ENCODE measurements at regions not wholly inside any gene's neighbourhood (a gene's known extent, or its start where the extent isn't known, plus 50 kb on each side); places are given as distances from the start of the nearest gene placed in this dataset.

- H3K4me1 ChIP-seq = no peaks in the 10 kb centered on the region
- intact Hi-C loops (cut with DNase I; ENCODE audit: low total_unique reads) = no loop called here
- no peak for TF ChIP-seq POLR2A (IDR thresholded peaks at IDR 0.05)
- TF ChIP-seq, protein P1, sequence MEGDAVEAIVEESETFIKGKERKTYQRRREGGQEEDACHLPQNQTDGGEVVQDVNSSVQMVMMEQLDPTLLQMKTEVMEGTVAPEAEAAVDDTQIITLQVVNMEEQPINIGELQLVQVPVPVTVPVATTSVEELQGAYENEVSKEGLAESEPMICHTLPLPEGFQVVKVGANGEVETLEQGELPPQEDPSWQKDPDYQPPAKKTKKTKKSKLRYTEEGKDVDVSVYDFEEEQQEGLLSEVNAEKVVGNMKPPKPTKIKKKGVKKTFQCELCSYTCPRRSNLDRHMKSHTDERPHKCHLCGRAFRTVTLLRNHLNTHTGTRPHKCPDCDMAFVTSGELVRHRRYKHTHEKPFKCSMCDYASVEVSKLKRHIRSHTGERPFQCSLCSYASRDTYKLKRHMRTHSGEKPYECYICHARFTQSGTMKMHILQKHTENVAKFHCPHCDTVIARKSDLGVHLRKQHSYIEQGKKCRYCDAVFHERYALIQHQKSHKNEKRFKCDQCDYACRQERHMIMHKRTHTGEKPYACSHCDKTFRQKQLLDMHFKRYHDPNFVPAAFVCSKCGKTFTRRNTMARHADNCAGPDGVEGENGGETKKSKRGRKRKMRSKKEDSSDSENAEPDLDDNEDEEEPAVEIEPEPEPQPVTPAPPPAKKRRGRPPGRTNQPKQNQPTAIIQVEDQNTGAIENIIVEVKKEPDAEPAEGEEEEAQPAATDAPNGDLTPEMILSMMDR (IDR thresholded peaks at IDR 0.05) = no peak
- no peak overlapping the region for H3K4me3 ChIP-seq
- no peaks in the 10 kb centered on the region for H3K9me3 ChIP-seq
- DNase-seq = no peak
- H3K27ac ChIP-seq = no peak overlapping the region
- no peaks in the 10 kb centered on the region for H3K27me3 ChIP-seq
- H3K36me3 ChIP-seq = no peaks in the 10 kb centered on the region
Measured at GRCh38 chr2:191486584-191487320, 191.2 kb upstream of the NABP1 start.

DNA sequence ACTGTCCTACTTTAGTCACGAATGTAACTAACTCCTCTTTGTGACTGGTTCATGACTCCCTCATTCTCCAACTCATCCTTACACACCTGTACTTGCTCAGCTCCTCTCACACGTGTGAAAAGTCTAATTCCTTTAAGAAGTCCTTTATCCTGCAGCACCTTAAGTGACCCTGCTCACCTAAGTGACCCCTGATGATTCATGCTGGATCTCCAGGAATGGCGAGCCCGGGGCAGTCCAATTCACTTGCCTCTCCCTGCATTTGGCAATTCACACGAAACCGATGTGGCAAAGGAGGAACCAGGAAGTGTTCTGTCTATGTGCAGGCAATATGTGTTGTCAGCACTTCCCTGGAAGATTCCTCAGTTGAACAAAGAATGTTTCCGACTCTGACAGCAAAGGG, 189.8 kb upstream of the NABP1 start:
- Histone ChIP-seq H3K4me1 (no peaks in the 10 kb centered on the region), H3K9me3 (no peaks in the 10 kb centered on the region), H3K36me3 (no peaks in the 10 kb centered on the region), H3K27me3 (no peaks in the 10 kb centered on the region), H3K27ac (no peak overlapping the region), H3K4me3 (no peak overlapping the region)
- no peak for DNase-seq
- intact Hi-C loops (cut with DNase I; ENCODE audit: low total_unique reads) = no loop called here
- TF ChIP-seq, protein P1 (IDR thresholded peaks at IDR 0.05) = no peak
- TF ChIP-seq POLR2A (IDR thresholded peaks at IDR 0.05) = no peak

DNA sequence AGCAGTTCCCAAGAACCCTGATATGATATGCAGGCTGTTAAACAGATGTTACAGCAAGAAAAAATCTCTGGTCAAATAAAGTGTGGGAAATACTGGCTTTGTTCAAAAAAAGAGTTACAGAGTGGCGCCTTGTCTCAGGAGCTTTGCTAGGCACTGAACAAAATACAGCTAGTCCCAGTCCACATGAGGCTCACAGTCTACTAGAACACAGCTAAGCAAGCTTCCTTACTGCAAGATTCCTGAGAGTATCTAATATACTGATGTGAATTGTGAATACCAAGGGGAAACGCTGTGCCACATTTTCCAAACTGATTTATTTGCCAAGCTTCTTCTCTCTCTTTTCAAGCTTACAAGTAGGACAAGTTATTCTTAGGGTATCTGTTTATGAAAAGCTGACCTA, 188.8 kb upstream of the NABP1 start:
- no peak for DNase-seq
- Histone ChIP-seq H3K27ac (no peak overlapping the region), H3K27me3 (no peaks in the 10 kb centered on the region), H3K9me3 (no peaks in the 10 kb centered on the region), H3K36me3 (no peaks in the 10 kb centered on the region), H3K4me3 (no peak overlapping the region), H3K4me1 (no peaks in the 10 kb centered on the region)
- intact Hi-C loops (cut with DNase I; ENCODE audit: low total_unique reads) = no loop called here
- TF ChIP-seq POLR2A (IDR thresholded peaks at IDR 0.05) = no peak
- TF ChIP-seq, protein P1 (IDR thresholded peaks at IDR 0.05) = no peak

- no peaks in the 10 kb centered on the region for H3K27me3 ChIP-seq
- no peaks in the 10 kb centered on the region for H3K36me3 ChIP-seq
- no peaks in the 10 kb centered on the region for H3K4me1 ChIP-seq
- DNase-seq = no peak
- TF ChIP-seq POLR2A (IDR thresholded peaks at IDR 0.05) = no peak
- intact Hi-C loops (cut with DNase I; ENCODE audit: low total_unique reads) = no loop called here
- H3K9me3 ChIP-seq = no peaks in the 10 kb centered on the region
- H3K27ac ChIP-seq = no peak overlapping the region
- no peak overlapping the region for H3K4me3 ChIP-seq
Measured at GRCh38 chr2:191496838-191497237, 181.1 kb upstream of the NABP1 start.

GRCh38 chr2:191497822-191498221, 180.1 kb upstream of the NABP1 start:
- Histone ChIP-seq H3K9me3 (no peaks in the 10 kb centered on the region), H3K36me3 (no peaks in the 10 kb centered on the region), H3K27ac (no peak overlapping the region), H3K4me1 (no peaks in the 10 kb centered on the region), H3K27me3 (no peaks in the 10 kb centered on the region), H3K4me3 (no peak overlapping the region)
- intact Hi-C loops (cut with DNase I; ENCODE audit: low total_unique reads) = no loop called here
- TF ChIP-seq POLR2A (IDR thresholded peaks at IDR 0.05) = no peak
- TF ChIP-seq, protein P1 (IDR thresholded peaks at IDR 0.05) = no peak
- no peak for DNase-seq

DNA sequence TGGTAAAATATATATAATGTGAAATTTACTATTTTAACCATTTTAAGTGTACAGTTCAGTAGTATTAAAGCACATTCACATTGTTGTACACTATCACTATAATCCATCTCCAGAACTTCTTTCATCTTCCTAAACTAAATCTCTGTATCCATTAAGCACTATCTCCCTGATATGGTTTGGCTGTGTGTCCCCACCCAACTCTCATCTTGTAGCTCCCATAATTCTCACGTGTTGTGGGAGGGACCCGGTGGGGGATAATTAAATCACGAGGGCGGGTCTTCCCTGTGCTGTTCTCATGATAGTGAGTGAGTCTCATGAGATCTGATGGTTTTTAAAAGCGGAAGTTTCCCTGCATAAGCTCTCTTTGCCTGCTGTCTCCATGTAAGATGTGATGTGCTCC, 178.9 kb upstream of the NABP1 start:
- Histone ChIP-seq H3K27ac (no peak overlapping the region), H3K27me3 (no peaks in the 10 kb centered on the region), H3K36me3 (no peaks in the 10 kb centered on the region), H3K9me3 (no peaks in the 10 kb centered on the region), H3K4me3 (no peak overlapping the region), H3K4me1 (no peaks in the 10 kb centered on the region)
- intact Hi-C loops (cut with DNase I; ENCODE audit: low total_unique reads) = no loop called here
- no peak for DNase-seq
- no peak for TF ChIP-seq POLR2A (IDR thresholded peaks at IDR 0.05)
- TF ChIP-seq, protein P1 (IDR thresholded peaks at IDR 0.05) = no peak
